Choroid plexus epithelial cell (primary cell): ENCODE measurements at regions not wholly inside any gene's neighbourhood (a gene's known extent, or its start where the extent isn't known, plus 50 kb on each side); places are given as distances from the start of the nearest gene placed in this dataset.

Experiments
- DNase-seq: peaks from one replicate; pipeline ENCODE4 v3.0.0-alpha.2; 2010; ENCODE audit warnings: low read depth
- H3K4me3 ChIP-seq: 2 replicates; pipeline ENCODE4 v1.5.1; 2011; ENCODE audit warnings: low read depth, mild to moderate bottlenecking, control low read depth, low read length, moderate library complexity
- TF ChIP-seq, protein P1 (sequence below): conservative IDR thresholded peaks from 2 replicates; pipeline ENCODE4 v1.5.1; 2011; ENCODE audit warnings: low read depth, mild to moderate bottlenecking, control low read depth, inconsistent platforms, low read length, moderate library complexity

DNA sequence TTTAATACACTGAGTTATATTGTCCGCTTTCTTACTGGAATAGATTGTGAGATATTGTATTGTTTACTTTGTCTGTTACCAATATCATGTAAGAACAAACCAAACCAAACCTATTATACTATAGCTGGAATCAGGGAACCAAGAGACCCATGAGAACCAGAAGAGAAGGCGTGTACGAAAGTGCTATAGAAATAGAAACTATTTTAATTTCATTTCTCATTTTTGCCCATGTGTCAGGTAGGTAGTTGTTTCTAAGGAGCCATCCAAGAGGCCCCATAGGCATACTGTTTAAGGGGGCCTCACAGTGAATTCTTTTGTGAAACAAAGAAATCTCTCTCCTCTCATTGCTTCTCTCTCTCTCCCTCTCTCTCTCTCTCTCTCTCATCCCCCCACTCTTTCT lies 363.6 kb downstream of the RNF144A start:
- H3K4me3 ChIP-seq: no peak overlapping the region
- no peak for DNase-seq
- TF ChIP-seq, protein P1, sequence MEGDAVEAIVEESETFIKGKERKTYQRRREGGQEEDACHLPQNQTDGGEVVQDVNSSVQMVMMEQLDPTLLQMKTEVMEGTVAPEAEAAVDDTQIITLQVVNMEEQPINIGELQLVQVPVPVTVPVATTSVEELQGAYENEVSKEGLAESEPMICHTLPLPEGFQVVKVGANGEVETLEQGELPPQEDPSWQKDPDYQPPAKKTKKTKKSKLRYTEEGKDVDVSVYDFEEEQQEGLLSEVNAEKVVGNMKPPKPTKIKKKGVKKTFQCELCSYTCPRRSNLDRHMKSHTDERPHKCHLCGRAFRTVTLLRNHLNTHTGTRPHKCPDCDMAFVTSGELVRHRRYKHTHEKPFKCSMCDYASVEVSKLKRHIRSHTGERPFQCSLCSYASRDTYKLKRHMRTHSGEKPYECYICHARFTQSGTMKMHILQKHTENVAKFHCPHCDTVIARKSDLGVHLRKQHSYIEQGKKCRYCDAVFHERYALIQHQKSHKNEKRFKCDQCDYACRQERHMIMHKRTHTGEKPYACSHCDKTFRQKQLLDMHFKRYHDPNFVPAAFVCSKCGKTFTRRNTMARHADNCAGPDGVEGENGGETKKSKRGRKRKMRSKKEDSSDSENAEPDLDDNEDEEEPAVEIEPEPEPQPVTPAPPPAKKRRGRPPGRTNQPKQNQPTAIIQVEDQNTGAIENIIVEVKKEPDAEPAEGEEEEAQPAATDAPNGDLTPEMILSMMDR: no peak

DNA sequence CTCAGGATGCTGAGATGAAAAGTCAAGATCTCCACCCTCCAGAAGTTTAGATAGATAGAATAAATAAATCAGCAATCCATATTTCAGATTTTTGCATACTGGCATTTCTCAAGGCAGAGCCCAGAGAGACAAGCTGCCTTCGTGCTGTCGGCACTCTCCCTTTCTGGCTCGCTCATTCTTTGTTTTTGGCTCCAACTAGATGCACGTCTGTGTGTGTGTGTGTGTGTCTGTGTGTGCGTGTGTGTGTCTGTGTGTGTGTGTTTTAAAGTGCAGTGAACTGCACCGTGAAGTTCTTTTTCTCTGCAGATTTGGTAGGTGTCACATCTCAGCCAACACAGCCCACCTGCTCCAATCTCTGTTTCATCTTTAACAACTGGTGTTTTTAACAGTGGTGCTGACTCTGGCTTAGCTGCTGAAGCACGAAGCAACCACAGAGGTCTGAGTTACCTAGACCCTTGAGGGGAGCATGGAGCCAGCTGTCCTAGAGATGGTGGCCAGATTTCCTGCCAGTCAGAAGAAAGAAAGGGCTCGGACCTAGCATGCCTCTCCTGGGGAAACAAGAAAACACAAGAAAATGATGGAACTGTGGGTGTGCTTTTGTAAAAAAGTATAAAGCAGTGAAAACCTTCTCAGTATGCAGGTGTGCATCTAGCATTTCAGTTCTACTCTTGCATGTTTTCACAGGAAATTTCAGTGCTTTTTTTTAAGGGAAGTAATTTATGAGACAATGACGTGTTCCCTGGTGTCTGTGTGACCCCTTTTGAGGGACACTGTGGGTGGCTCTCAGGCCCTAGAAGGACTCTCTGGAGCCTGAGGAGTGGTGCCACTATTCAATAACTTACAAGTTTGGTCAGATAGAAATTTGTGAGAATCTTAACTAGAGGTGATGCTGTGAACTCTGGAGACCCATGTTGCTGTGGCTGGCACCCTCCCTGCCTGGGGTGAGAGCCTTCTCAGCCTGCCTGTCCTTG lies 364.3 kb downstream of the RNF144A start:
- TF ChIP-seq, protein P1: no peak
- no peak for DNase-seq
- H3K4me3 ChIP-seq: no peak overlapping the region

DNA sequence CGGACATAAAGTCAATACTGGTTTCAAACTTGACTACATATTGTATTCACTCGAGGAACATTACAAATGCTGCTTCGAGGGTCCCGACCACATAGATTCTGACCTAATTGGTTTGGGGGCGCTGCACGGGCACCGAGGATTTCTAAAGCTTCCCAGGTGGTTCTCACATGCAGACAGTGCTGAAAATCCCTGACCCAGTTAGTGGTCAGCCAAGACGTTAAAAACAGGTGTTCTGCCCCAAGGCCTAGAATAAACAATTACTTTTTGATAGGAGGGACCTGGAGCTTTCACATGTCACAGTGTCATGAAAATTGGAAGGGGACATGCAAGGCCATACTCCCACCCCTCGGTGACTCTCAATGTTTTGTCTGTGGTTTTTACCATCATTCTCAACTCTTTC lies 368.9 kb downstream of the RNF144A start:
- H3K4me3 ChIP-seq: no peak overlapping the region
- TF ChIP-seq, protein P1: no peak

DNA sequence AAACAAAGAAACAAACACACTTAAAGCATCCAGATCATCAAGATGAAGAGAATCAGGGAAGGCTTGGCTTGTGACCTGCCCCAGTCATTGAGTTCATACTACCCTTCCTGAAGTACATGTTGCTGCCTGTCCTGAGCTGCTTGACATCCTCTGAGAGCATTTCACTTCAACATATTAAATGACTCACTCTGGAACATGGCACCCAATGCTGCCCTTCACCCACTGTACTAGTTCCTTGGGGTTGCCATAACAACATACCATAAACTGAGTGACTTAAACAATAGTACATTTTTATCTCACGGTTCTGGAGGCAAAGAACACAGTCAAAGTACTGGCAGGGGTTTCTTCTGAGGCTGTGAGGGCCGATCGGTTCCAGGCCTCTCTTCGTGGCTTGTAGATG lies 371.3 kb downstream of the RNF144A start:
- H3K4me3 ChIP-seq: no peak overlapping the region
- DNase-seq: no peak
- TF ChIP-seq, protein P1: no peak

More for the DNA sequence above, 368.9 kb downstream of the RNF144A start:
- no peak for DNase-seq

DNA sequence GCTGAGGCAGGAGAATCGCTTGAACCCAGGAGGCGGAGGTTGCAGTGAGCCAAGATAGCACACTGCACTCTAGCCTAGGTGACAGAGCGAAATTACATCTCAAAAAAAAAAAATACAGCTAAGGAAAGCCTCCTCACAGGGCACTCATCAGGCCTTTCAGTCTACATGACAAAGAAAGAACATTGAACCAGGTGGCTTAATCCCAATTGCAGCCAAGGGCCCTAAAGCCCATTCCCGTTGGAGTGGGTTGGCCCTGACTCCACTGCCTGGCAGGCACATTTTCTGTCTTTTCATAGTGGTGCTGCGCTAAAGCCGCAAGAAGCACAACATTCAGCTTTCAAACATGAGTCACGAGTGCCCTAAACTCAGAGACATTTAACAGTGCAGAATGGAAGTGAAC lies 372.5 kb downstream of the RNF144A start:
- no peak for DNase-seq
- no peak overlapping the region for H3K4me3 ChIP-seq
- TF ChIP-seq, protein P1: no peak

DNA sequence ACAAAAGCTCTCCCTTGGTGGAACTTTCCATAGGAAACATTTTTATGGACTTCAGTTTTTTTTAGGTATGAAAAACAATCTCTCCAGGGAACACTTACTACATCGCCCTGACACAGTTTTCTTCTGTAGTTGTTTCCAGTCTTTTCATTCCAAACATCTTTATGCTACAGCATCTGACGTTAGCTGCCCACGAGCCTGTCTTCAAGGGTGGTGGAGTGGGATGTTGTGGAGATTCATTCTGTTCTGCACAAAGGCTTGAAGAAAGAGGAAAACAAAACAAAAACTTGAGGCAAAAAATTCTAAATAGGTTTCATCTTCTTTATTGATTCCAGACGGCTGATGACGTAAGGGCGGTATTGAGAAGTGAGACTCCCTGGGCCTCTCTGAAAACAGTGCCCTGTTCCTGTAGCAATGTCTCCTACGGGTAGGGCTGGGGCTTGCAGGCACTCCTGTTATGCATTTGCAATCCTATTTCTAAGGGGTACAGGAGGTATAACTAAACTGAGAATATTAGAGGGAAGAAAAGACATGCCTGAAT lies 375.0 kb downstream of the RNF144A start:
- TF ChIP-seq, protein P1: no peak
- DNase-seq: no peak
- H3K4me3 ChIP-seq: no peak overlapping the region

DNA sequence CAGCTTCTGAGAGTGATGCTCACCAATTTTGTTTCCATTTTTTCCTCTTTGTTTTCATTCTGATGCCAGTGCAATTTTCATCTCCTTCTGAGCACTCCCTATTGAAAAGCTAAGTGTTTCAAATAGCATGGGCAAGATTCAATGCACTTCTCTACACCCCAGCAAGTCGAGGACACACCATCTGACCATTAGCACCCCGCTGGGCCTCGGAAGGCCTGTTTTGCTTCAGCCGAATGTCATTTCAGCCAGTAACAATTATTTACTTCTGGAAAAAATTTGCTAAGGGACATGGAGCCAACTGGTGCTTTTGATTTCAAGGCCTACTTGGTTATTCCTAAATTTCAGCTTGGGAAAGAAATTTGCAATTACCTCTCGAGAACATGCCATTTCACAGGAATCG lies 392.4 kb downstream of the RNF144A start:
- no peak for DNase-seq
- TF ChIP-seq, protein P1: no peak
- no peak overlapping the region for H3K4me3 ChIP-seq
